DOHH2 (cell line): ENCODE measurements at regions not wholly inside any gene's neighbourhood (a gene's known extent, or its start where the extent isn't known, plus 50 kb on each side); places are given as distances from the start of the nearest gene placed in this dataset.

Experiments used
- H3F3A ChIP-seq: fragments of 200-600 bp; sonication (generic), shearing (Covaris generic); 2 replicates; pipeline ENCODE4 v1.6.0; 2016; ENCODE audit warnings: antibody characterized with exemption, mild to moderate bottlenecking; ENCODE audit not compliant: control insufficient read depth, insufficient read depth
- H3K27ac ChIP-seq: fragments of 200-600 bp; sonication (generic); 2 replicates; pipeline ENCODE4 v1.5.1; 2014; ENCODE audit warnings: low read depth, mild to moderate bottlenecking, low read length, moderate library complexity
- H3K27me3 ChIP-seq: fragments of 200-600 bp; sonication (generic); 2 replicates; pipeline ENCODE4 v1.6.1; 2014; ENCODE audit warnings: mild to moderate bottlenecking, low read length, mixed read lengths; ENCODE audit not compliant: control insufficient read depth
- H3K36me3 ChIP-seq: fragments of 200-600 bp; sonication (generic); 2 replicates; pipeline ENCODE4 v1.6.1; 2014; ENCODE audit warnings: mild to moderate bottlenecking, low read length, moderate library complexity, mixed read lengths; ENCODE audit not compliant: control insufficient read depth
- H3K4me1 ChIP-seq: fragments of 200-600 bp; sonication (generic); 2 replicates; pipeline ENCODE4 v1.6.1; 2014; ENCODE audit warnings: mild to moderate bottlenecking, low read length, mixed read lengths; ENCODE audit not compliant: control insufficient read depth
- H3K4me2 ChIP-seq: fragments of 200-600 bp; sonication (generic); 2 replicates; pipeline ENCODE4 v1.6.0; 2014; ENCODE audit warnings: mild to moderate bottlenecking, low read length, moderate library complexity
- H3K4me3 ChIP-seq: fragments of 200-600 bp; sonication (generic); 2 replicates; pipeline ENCODE4 v1.5.1; 2014; ENCODE audit warnings: mild to moderate bottlenecking, low read length, mixed read lengths
- H3K79me2 ChIP-seq: fragments of 200-600 bp; sonication (generic); 2 replicates; pipeline ENCODE4 v1.6.1; 2014; ENCODE audit warnings: mild to moderate bottlenecking, low read length, mixed read lengths; ENCODE audit not compliant: control insufficient read depth
- H3K9me2 ChIP-seq: fragments of 200-600 bp; sonication (generic); replicated peaks from 2 replicates; pipeline ENCODE4 v1.6.1; 2014; ENCODE audit warnings: mild to moderate bottlenecking, low read length, mixed read lengths; ENCODE audit not compliant: control insufficient read depth
- H3K9me3 ChIP-seq: fragments of 200-600 bp; sonication (generic); 2 replicates; pipeline ENCODE4 v1.6.1; 2014; ENCODE audit warnings: antibody characterized with exemption, low read length, mixed read lengths; ENCODE audit not compliant: control insufficient read depth, insufficient read depth
- H4K20me1 ChIP-seq: fragments of 200-600 bp; sonication (generic); 2 replicates; pipeline ENCODE4 v1.6.0; 2014; ENCODE audit warnings: low read depth, mild to moderate bottlenecking, antibody characterized with exemption, low read length, moderate library complexity; ENCODE audit not compliant: control insufficient read depth, insufficient read depth
- CTCF ChIP-seq: fragments of 200-600 bp; sonication (generic); IDR thresholded peaks from one replicate; pipeline ENCODE4 v1.5.1; 2014; ENCODE audit warnings: antibody characterized with exemption, mild to moderate bottlenecking, low read depth, low read length; ENCODE audit not compliant: poor library complexity, severe bottlenecking
- EZH2phosphoT487 ChIP-seq: fragments of 200-600 bp; sonication (generic); IDR thresholded peaks from 2 replicates; pipeline ENCODE4 v1.6.1; 2017; ENCODE audit warnings: borderline replicate concordance, mild to moderate bottlenecking, antibody characterized with exemption, low read length, moderate library complexity, mixed read lengths

GRCh38 chr1:192737306-192737705 is 71.5 kb upstream of the RGS2 start:
- Histone ChIP-seq H3K27me3 (no peaks in the 10 kb centered on the region), H3K79me2 (no peaks in the 10 kb centered on the region)

GRCh38 chr1:192739476-192740184 is 69.2 kb upstream of the RGS2 start:
- Histone ChIP-seq H3K4me2 (no peak overlapping the region), H3F3A (no peaks in the 10 kb centered on the region), H4K20me1 (no peaks in the 10 kb centered on the region), H3K4me3 (no peak overlapping the region), H3K4me1 (no peaks in the 10 kb centered on the region), H3K27me3 (no peaks in the 10 kb centered on the region), H3K79me2 (no peaks in the 10 kb centered on the region), H3K36me3 (no peaks in the 10 kb centered on the region), H3K27ac (no peak overlapping the region), H3K9me2 (no peaks in the 10 kb centered on the region), H3K9me3 (no peaks in the 10 kb centered on the region)
- TF ChIP-seq EZH2phosphoT487 (no peak), CTCF (no peak)

More at GRCh38 chr1:192737306-192737705, 71.5 kb upstream of the RGS2 start:
- Histone ChIP-seq H3K9me3 (no peaks in the 10 kb centered on the region), H3K4me1 (no peaks in the 10 kb centered on the region), H3K27ac (no peak overlapping the region), H3K4me3 (no peak overlapping the region), H3K4me2 (no peak overlapping the region), H4K20me1 (no peaks in the 10 kb centered on the region), H3F3A (no peaks in the 10 kb centered on the region), H3K9me2 (no peaks in the 10 kb centered on the region), H3K36me3 (no peaks in the 10 kb centered on the region)
- TF ChIP-seq CTCF (no peak), EZH2phosphoT487 (no peak)

- no peak overlapping the region for H3K4me3 ChIP-seq
- no peaks in the 10 kb centered on the region for H3K9me3 ChIP-seq
- no peaks in the 10 kb centered on the region for H4K20me1 ChIP-seq
- no peak overlapping the region for H3K4me2 ChIP-seq
- H3K27ac ChIP-seq: no peak overlapping the region
- no peaks in the 10 kb centered on the region for H3K27me3 ChIP-seq
- no peaks in the 10 kb centered on the region for H3K79me2 ChIP-seq
- H3K36me3 ChIP-seq: no peaks in the 10 kb centered on the region
- TF ChIP-seq CTCF (no peak), EZH2phosphoT487 (no peak)
- no peaks in the 10 kb centered on the region for H3K4me1 ChIP-seq
- no peaks in the 10 kb centered on the region for H3K9me2 ChIP-seq
- H3F3A ChIP-seq: no peaks in the 10 kb centered on the region
These were observed 68.6 kb upstream of the RGS2 start for GRCh38 chr1:192740214-192740613.
